B cell (primary cell): ENCODE measurements at regions not wholly inside any gene's neighbourhood (a gene's known extent, or its start where the extent isn't known, plus 50 kb on each side); places are given as distances from the start of the nearest gene placed in this dataset.

ENCODE experiments used
- EZH2 ChIP-seq: IDR thresholded peaks from 2 replicates; pipeline ENCODE4 v1.6.1; 2012; ENCODE audit warnings: borderline replicate concordance, low read depth, mild to moderate bottlenecking, moderate library complexity, low read length; ENCODE audit not compliant: insufficient read depth, poor library complexity, severe bottlenecking
- TF ChIP-seq, protein P1 (sequence below): fragments of 200-600 bp; IDR thresholded peaks from one replicate; pipeline ENCODE4 v1.8.0; 2022; ENCODE audit warnings: antibody characterized with exemption, mild to moderate bottlenecking

DNA sequence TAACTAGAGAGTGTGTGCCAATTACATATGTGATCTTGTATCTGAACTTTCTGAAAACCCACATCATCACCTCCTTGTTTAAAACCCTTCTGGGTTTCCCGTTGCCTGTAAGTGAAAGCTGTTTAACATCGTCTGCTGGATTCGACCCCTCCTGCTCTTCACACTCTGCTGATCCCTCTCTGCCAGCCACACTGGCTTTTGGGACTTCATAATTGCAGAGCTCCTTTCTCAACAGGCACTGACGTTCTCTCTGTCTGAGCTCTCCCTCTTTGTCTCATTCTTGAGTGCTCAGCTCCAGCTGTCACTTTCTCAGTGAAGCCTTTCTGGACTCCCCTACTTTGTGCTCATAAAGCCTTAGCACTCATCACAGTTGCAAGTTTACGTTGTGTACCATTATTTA, 153.9 kb downstream of the CEP135 start:
- TF ChIP-seq, protein P1, sequence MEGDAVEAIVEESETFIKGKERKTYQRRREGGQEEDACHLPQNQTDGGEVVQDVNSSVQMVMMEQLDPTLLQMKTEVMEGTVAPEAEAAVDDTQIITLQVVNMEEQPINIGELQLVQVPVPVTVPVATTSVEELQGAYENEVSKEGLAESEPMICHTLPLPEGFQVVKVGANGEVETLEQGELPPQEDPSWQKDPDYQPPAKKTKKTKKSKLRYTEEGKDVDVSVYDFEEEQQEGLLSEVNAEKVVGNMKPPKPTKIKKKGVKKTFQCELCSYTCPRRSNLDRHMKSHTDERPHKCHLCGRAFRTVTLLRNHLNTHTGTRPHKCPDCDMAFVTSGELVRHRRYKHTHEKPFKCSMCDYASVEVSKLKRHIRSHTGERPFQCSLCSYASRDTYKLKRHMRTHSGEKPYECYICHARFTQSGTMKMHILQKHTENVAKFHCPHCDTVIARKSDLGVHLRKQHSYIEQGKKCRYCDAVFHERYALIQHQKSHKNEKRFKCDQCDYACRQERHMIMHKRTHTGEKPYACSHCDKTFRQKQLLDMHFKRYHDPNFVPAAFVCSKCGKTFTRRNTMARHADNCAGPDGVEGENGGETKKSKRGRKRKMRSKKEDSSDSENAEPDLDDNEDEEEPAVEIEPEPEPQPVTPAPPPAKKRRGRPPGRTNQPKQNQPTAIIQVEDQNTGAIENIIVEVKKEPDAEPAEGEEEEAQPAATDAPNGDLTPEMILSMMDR: no peak
- no peak for TF ChIP-seq EZH2
